H1 (cell line): ENCODE measurements at regions not wholly inside any gene's neighbourhood (a gene's known extent, or its start where the extent isn't known, plus 50 kb on each side); places are given as distances from the start of the nearest gene placed in this dataset.

Experiments
- CHD7 ChIP-seq: fragments of 300-600 bp; sonication (generic); IDR thresholded peaks from 2 replicates; pipeline ENCODE4 v1.7.1; 2012; ENCODE audit warnings: low read length, moderate library complexity, mild to moderate bottlenecking, inconsistent platforms; ENCODE audit not compliant: insufficient replicate concordance
- EGR1 ChIP-seq: IDR thresholded peaks from 2 replicates; pipeline ENCODE4 v1.6.1; 2011; ENCODE audit warnings: low read depth, low read length, borderline replicate concordance
- POU5F1 ChIP-seq: IDR thresholded peaks from 2 replicates; pipeline ENCODE4 v1.6.1; 2011; ENCODE audit warnings: low read depth, mild to moderate bottlenecking, low read length, moderate library complexity
- RAD21 ChIP-seq, 2 experiments: IDR thresholded peaks in 1 of 2; conservative IDR thresholded peaks in 1 of 2; 2 replicates each; pipeline ENCODE4 v1.6.1; 2011; ENCODE audit warnings: low read depth in 2 of 2, low read length in 2 of 2, improper control_type of control experiment in 1 of 2, inconsistent platforms in 1 of 2, mild to moderate bottlenecking in 1 of 2, moderate library complexity in 1 of 2
- SIN3A ChIP-seq, 2 experiments: IDR thresholded peaks in 1 of 2; conservative IDR thresholded peaks in 1 of 2; 2 replicates each; pipeline ENCODE4 v1.6.1; 2011 to 2012; ENCODE audit warnings: low read length in 2 of 2, improper control_type of control experiment in 1 of 2, low read depth in 1 of 2, mild to moderate bottlenecking in 1 of 2
- SRF ChIP-seq: IDR thresholded peaks from 2 replicates; pipeline ENCODE4 v1.6.1; 2011; ENCODE audit warnings: mild to moderate bottlenecking, low read depth, low read length, moderate library complexity
- YY1 ChIP-seq: IDR thresholded peaks from 2 replicates; pipeline ENCODE4 v1.6.1; 2011; ENCODE audit warnings: low read depth, mild to moderate bottlenecking, low read length
- TF ChIP-seq, protein P1 (sequence below): IDR thresholded peaks from 2 replicates; pipeline ENCODE4 v1.6.1; 2011; ENCODE audit warnings: low read length, improper control_type of control experiment

DNA sequence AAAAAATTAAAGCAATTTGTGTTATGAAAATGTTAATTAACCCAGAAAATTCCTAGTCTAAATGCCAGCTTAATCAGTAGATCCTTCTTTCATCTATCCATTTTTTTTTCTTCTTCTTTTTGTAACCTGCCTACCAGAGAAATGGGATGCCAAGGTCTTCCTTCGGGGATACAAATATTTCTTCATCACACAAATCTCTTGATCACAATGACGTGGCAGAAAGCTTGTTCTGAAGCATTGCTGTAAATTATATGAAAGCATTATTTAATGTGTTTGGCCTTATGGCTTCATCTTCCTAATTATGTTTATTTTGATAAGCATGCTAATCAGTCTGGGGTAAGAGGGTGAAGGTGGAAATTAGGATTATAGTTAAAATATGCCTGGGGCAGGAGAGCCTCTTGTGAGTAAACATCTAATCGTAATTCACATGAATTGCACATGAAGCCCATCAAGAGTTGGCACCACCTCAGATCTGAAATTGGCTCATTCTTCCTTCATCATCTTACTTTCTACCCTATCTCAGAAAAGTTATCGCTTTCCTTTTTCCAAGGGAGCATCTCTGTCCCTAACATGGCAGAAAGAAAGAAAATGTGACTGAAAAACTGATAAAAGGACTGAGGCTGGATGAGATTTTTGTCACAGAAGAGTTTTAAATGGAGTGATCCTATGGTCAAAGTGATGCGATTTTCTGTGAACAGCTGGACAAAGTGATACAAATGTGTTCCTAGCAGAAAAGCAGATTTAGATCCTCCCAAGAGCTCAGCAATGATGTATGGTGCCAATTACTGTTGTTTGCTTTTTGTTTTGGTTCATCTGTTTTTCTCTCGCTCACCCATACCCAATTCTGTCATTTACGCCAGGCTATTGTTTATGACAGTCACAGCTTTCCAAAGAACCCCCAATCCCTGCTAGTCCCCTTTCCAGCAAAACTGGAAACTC is 76.9 kb upstream of the PMAIP1 start (continued):
- TF ChIP-seq CHD7 (no peak), SIN3A (conservative IDR thresholded peaks at IDR 0.05 in 1 of 2, IDR thresholded peaks at IDR 0.05 in 1 of 2; ENCODE audit: low read depth in 1 of 2, low read length in 2 of 2) (no peak), EGR1 (no peak), YY1 (no peak), POU5F1 (no peak), SRF (no peak), RAD21 (IDR thresholded peaks at IDR 0.05 in 1 of 2, conservative IDR thresholded peaks at IDR 0.05 in 1 of 2; ENCODE audit: low read depth in 2 of 2, low read length in 2 of 2) (no peak)
- TF ChIP-seq, protein P1, sequence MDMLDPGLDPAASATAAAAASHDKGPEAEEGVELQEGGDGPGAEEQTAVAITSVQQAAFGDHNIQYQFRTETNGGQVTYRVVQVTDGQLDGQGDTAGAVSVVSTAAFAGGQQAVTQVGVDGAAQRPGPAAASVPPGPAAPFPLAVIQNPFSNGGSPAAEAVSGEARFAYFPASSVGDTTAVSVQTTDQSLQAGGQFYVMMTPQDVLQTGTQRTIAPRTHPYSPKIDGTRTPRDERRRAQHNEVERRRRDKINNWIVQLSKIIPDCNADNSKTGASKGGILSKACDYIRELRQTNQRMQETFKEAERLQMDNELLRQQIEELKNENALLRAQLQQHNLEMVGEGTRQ, result no peak
